ENCODE measurements at regions not wholly inside any gene's neighbourhood (a gene's known extent, or its start where the extent isn't known, plus 50 kb on each side); places are given as distances from the start of the nearest gene placed in this dataset.
A peak's percentile ranks its signal among the peaks of the same experiment; 100 is the strongest.

DNA sequence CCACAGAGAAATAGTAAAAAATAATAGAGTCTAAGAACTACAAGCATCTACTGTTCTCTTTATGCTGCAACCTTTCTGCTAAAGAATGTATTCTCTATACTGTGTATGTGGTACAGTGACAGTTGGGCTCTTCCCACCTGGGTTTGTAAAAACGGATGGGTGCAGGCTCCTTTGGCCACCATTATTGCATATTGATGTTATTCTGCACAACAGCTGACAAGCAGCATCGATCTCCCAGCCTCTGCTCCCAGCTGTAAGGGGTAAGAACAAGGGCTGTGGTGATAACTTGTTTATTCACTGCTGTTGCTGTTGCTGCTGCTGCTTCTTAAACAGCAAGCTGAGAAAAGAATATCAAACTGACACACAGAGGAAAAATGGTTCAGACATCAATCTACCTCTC is 56.1 kb downstream of the KCNRG start:
- peak; percentile 14 for DNase-seq

DNA sequence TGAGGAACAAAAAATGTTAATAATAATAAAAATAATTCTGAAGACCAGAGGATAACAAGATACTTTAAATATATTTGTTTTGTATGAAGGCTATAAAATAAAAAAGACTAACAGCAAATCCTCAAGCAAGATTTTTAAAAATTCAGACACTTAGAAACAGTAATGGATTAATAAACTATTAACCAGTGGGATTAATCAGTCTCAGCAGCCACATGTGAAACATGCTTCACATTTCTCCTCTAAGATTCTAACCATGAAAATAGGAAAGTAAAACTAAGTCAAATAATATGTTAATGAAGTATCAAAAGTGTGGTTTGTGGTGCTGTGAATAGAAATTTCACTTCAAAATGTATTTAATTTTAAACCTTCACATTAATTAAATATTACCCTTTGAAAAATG is 57.4 kb downstream of the KCNRG start:
- DNase-seq, result no peak

GRCh38 chr13:50073340-50073739 is 58.1 kb downstream of the KCNRG start:
- no peak for DNase-seq

GRCh38 chr13:50074843-50075242 is 59.6 kb downstream of the KCNRG start:
- no peak for DNase-seq

DNA sequence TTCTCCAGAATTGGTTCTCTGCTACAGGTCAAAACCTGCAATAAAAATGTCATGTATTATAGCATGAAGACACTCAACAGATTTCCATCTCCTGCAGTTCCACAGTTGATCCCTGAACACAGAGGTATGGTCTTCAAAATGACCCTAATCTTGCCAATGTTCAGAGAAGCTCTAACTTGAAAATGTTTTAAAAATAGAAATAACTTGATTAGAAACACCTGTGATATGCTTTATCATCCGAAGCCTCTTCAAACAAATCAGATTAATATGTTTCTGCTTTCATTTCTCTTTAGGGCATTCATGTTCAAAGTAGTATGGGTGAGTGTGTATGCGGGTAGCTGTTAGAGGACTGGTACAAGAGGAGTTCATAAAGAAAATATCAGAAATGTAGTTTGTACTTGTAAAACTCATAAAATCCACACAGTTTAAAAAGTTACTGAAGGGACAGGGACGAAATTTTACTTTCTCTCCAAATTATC is 60.4 kb downstream of the KCNRG start:
- no peak for DNase-seq

DNA sequence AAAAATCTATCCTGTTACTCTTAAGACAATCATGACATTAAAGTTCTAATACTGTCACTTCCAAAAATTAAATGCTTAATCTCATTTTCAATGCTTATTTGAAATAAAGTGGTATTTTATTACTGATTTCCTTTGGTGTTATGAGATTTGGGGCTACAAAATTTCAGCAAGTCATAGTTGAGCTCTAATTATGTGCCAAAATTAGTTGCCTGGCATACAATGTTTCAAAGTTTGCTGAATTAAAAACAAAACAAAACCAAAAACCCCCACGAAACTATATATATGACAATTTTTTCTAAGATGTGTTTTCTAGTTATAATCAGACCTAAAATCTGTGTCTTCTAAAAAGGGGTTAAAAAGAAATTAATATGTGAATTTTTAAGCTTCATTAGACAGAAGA is 62.2 kb downstream of the KCNRG start:
- no peak for DNase-seq

DNA sequence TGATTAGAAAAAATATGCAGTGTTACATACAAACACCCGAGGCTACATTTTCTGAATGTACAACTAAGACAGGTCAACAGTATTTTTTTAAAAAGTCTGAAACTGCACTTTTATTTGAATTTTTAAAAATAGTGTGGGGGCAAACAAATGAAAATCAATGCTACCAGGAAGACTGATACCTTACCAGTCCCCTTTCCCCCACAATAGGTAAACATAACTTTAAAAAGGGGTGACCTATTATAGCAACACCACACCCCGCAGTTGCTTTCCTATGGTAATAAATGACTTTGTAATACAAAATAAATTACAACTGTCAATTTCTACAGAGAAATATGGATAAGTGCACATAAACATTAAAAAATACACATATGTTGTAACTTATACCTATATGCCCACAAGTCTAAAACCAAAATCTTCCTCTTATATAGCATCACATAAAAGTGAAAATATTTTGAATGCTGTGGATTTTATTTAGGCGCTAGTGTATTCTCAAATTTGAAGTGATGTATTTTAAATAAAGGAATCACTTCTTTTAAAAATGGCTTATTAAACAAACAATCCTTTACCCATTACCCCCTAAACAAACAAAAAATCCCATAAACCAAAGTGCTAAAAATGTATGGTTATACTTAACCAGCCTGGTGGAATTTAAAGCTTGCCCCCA is 63.1 kb downstream of the KCNRG start:
- DNase-seq, result no peak

- DNase-seq, result no peak
Observed at GRCh38 chr13:50078895-50079654, 63.8 kb downstream of the KCNRG start.

DNA sequence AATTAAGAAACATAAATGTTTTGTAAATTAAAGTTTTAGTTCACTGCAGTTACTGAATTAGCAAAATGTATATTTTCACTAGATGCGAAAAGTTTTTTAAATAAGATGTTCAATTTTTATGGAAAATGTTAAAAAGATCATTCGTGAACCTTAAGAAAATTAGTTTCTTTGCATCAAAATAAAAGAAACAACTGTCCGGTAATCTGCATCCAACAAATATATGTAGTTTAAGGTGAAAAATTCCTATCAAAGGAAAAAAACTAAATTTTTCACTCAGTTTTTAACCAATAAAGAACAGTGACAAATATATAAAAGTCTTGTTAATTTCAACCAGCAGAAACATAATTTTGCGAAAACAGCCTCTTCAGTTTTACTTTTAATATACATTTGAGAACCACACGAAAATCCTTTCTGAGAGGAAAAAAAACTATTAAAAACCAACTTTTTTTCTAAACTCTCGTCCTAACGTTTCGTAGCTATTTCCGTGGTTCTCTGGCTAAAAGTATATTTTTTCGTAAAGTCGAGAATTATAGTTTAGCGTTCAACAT is 64.5 kb downstream of the KCNRG start:
- DNase-seq, result no peak

DNA sequence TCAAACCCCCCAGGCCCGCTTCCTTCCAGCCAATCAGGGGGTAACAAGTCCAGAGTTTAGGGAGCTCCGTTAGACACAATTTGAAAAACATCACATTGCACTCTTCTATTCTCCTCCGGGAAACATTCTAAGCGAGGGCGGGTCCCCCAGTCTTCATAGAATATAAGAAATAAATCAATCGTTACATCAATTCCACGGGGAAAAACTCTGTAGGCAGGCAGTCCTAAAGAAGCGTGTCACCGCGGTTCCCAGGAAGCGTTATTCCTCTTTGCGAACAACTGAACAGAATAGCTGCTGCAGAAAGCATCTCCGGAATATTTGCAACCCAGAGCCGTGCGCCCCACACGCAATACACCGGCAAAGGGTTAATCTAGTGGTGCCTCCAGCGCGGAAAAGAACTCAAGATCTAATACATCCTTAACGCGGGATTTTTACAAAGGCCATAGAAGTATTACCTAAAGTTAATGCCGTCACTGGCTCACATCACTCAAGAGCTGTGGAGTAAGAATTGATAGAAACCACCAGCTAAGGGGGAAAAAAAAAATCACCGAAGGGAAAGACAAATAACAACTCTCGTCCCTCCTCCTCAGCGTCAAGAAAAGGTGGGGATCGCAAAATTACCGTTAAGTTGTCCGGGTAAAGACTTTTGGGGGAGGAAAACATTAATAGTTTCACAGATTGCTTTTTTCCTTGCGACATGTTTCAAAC is 65.1 kb downstream of the KCNRG start:
- peak; percentile 63 for DNase-seq

- peak; percentile 63 for DNase-seq
Observed at GRCh38 chr13:50080911-50081678, 65.9 kb downstream of the KCNRG start.

DNA sequence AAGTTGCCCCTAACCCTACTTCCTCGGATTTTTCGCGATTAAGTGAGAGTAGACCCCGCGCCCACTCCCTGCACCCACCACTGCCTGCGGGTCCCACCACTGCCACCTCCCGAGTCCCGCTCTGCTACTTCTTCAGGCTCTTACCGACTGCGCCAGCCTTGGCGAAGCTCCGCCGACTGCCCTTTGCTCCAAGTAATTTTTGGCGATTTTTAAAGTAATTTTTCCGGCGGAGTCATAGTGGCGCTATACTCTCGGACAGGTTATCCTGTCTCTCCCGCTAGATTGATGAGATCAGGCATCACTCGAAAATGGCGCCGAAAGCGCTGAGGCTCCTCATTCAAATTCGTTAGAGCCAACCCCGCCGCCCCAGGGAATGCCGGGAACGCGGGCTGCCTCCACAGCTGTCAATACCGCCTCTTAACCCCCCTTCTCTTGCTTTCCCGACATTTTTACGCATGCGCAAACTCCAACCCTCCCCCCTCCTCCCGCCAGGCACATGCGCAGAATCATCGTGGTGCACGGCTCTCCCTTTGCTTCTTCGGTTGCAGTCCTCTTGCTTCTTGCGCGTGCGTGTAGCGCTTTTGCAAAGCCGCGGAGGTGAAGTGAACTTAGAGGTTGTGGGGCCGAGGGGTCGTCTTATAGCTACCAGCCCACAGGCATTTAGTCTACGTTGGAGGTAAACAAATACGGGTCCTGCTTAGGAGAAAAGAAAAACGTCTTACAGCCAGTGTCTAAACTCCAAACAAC is 66.6 kb downstream of the KCNRG start:
- DNase-seq, result peak; percentile 100

GRCh38 chr13:50082426-50083281 is 67.4 kb downstream of the KCNRG start:
- DNase-seq, result peak; percentile 83

DNA sequence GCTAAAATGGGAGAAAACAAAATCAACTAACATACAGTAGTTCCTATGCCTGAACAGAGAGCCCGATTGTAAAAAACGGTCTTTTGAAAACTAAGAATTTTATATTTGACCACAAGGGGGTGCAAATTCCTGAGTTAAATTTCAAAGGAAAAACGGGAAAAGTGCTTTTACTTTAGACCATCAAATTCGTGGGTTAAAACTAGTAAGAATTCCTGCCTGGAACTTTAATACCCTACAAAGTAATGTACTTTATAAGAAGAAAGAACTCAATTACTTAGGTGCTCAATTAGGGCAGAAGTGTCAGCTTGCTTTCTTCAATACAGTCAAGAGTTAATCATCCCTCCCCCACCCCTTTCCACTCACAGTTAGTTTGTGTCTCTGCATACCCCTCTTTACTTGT is 69.8 kb downstream of the KCNRG start:
- peak; percentile 46 for DNase-seq

DNA sequence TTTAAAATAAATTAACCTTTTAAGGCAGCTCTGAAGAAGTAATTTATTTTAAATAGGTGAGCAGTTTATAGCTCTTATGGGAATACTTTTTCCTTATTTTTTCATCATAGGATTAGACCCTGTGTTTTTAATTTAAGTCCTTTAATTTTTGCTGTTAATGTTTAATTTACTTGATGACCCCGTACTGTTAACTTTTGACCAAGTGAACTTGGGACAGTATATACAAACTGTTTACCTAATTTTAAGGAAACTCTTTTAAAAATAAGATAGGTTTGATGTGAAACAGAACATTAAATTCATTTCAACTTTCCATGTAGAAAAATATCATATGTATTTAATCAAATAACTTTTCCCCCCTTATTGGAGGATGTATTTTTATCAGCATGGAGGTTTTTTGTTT is 74.4 kb downstream of the KCNRG start:
- DNase-seq, result no peak

GRCh38 chr13:50090211-50090610 is 75.0 kb downstream of the KCNRG start:
- no peak for DNase-seq

GRCh38 chr13:50094615-50095293 is 79.5 kb downstream of the KCNRG start:
- no peak for DNase-seq

DNA sequence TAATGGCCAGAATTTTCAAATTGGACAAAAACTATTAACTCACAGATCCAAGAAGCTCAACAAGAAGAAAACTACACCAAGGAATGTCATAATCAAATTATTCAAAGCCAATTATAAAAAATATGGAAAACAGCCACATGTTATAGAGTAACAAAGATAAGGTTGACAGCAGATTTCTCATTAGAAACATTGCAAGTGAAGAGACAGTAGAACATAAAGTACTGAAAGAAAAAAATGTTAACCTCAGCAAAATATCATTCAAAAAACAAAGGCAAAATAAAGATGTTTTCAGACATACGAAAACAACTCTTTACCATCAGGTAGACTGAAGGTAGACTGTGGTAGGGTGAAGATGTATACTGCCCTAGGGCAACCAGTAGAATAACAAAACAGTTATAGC is 83.4 kb downstream of the KCNRG start:
- DNase-seq, result no peak

- DNase-seq, result no peak
Observed at GRCh38 chr13:50099473-50099872, 84.2 kb downstream of the KCNRG start.

- DNase-seq, result no peak
Observed at GRCh38 chr13:50101590-50101989, 86.3 kb downstream of the KCNRG start.

Data from skin of body (tissue), 1 donor.